IPS-NIHi7 (cell line): ENCODE measurements at regions not wholly inside any gene's neighbourhood (a gene's known extent, or its start where the extent isn't known, plus 50 kb on each side); places are given as distances from the start of the nearest gene placed in this dataset.
A peak's percentile ranks its signal among the peaks of the same experiment; 100 is the strongest.
"Not testable (repeated sequence)": the region's sequence is repeated elsewhere in the genome, so short reads cannot be mapped to it uniquely, and the experiment has no call there.

Source experiments
- DNase-seq: peaks from one replicate; pipeline ENCODE4 v3.0.0; 2012; ENCODE audit warnings: mixed read lengths; ENCODE audit errors: extremely low spot score

GRCh38 chr3:146382386-146382785 is 87.0 kb downstream of the PLSCR2 start:
- peak; percentile 27 for DNase-seq

- DNase-seq, result no peak
These were observed 89.3 kb downstream of the PLSCR2 start for GRCh38 chr3:146380046-146380445.

GRCh38 chr3:146375219-146375618 is 94.1 kb downstream of the PLSCR2 start:
- no peak for DNase-seq

- no peak for DNase-seq
These were observed 95.2 kb downstream of the PLSCR2 start for GRCh38 chr3:146374146-146374545.

- no peak for DNase-seq
These were observed 97.5 kb downstream of the PLSCR2 start for GRCh38 chr3:146371902-146372301.

- no peak for DNase-seq
These were observed 100.4 kb downstream of the PLSCR2 start for GRCh38 chr3:146368882-146369523.

GRCh38 chr3:146359841-146360240 is 108.9 kb upstream of the PLSCR4 start:
- no peak for DNase-seq

GRCh38 chr3:146354421-146354820 is 103.5 kb upstream of the PLSCR4 start:
- DNase-seq, result not testable (repeated sequence)

- no peak for DNase-seq
These were observed 99.9 kb upstream of the PLSCR4 start for GRCh38 chr3:146350852-146351251.

GRCh38 chr3:146345900-146346299 is 95.0 kb upstream of the PLSCR4 start:
- no peak for DNase-seq

GRCh38 chr3:146343551-146343950 is 92.6 kb upstream of the PLSCR4 start:
- DNase-seq, result no peak

- DNase-seq, result no peak
These were observed 92.1 kb upstream of the PLSCR4 start for GRCh38 chr3:146342989-146343388.

GRCh38 chr3:146339349-146339748 is 88.4 kb upstream of the PLSCR4 start:
- no peak for DNase-seq

GRCh38 chr3:146337991-146338390 is 87.1 kb upstream of the PLSCR4 start:
- no peak for DNase-seq

- DNase-seq, result no peak
These were observed 84.5 kb upstream of the PLSCR4 start for GRCh38 chr3:146335386-146335785.

GRCh38 chr3:146334151-146334550 is 83.2 kb upstream of the PLSCR4 start:
- DNase-seq, result no peak

GRCh38 chr3:146331967-146332366 is 81.1 kb upstream of the PLSCR4 start:
- no peak for DNase-seq

- peak; percentile 56 for DNase-seq
These were observed 76.1 kb upstream of the PLSCR4 start for GRCh38 chr3:146326875-146327543.

- no peak for DNase-seq
These were observed 74.3 kb upstream of the PLSCR4 start for GRCh38 chr3:146325170-146325569.

GRCh38 chr3:146322216-146322817 is 71.4 kb upstream of the PLSCR4 start:
- no peak for DNase-seq

GRCh38 chr3:146314871-146315270 is 64.0 kb upstream of the PLSCR4 start:
- no peak for DNase-seq

- no peak for DNase-seq
These were observed 62.8 kb upstream of the PLSCR4 start for GRCh38 chr3:146313746-146314111.

- no peak for DNase-seq
These were observed 62.3 kb upstream of the PLSCR4 start for GRCh38 chr3:146313031-146313745.
